Thyroid gland (tissue), 4 donors: ENCODE measurements at regions not wholly inside any gene's neighbourhood (a gene's known extent, or its start where the extent isn't known, plus 50 kb on each side); places are given as distances from the start of the nearest gene placed in this dataset.

Experiments
- CTCF ChIP-seq, 6 experiments: fragments of 200-600 bp in 3 of 6; fragments of 450-650 bp in 3 of 6; sonication (generic) in 3 of 6; IDR thresholded peaks; one replicate each; pipeline ENCODE4 v1.5.1; 2016 to 2019; ENCODE audit warnings: antibody characterized with exemption in 6 of 6, mild to moderate bottlenecking in 2 of 6, inconsistent platforms in 1 of 6, moderate library complexity in 1 of 6
- POLR2A ChIP-seq, 2 donors: fragments of 450-650 bp; IDR thresholded peaks; one replicate each; pipeline ENCODE4 v1.6.1; 2017; ENCODE audit warnings: antibody characterized with exemption in 2 of 2, mild to moderate bottlenecking in 2 of 2, moderate library complexity in 1 of 2

GRCh38 chr5:163312598-163312997, 124.8 kb upstream of the CCNG1 start:
- TF ChIP-seq CTCF (IDR thresholded peaks at IDR 0.05) (no peak), POLR2A (IDR thresholded peaks at IDR 0.05) (no peak)
